HG03095 (cell line): ENCODE measurements at regions not wholly inside any gene's neighbourhood (a gene's known extent, or its start where the extent isn't known, plus 50 kb on each side); places are given as distances from the start of the nearest gene placed in this dataset.
"Not testable (repeated sequence)": the region's sequence is repeated elsewhere in the genome, so short reads cannot be mapped to it uniquely, and the experiment has no call there.

ENCODE experiments used
- ATAC-seq: cut with Tn5 transposase; IDR thresholded peaks from one replicate; pipeline ENCODE4 v1.9.1; 2021; ENCODE audit warnings: moderate library complexity; ENCODE audit not compliant: unreplicated experiment

GRCh38 chr11:57913715-57914704 is 109.7 kb upstream of the OR9Q1 start:
- ATAC-seq, result no peak

GRCh38 chr11:57917632-57918031 is 106.0 kb upstream of the OR9Q1 start:
- ATAC-seq, result no peak

DNA sequence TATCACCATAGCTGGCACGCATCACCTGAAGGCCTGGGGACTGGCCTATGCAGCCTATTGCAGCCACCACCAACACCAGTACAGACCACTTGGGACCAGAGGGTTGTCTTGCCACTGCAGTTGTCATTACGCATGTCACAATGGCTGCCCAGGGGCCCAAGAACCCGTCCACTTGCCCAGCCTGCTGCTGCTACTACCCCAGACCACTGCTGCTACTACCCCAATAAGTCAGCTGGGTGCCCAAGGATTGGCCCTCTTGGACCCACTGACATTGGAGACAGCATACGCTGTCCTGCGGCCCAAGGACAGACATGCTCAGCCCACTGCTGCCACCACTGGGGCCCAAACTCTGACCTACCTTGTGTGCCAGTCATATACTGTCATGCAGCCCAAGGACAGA is 102.7 kb upstream of the OR9Q1 start:
- ATAC-seq, result no peak

DNA sequence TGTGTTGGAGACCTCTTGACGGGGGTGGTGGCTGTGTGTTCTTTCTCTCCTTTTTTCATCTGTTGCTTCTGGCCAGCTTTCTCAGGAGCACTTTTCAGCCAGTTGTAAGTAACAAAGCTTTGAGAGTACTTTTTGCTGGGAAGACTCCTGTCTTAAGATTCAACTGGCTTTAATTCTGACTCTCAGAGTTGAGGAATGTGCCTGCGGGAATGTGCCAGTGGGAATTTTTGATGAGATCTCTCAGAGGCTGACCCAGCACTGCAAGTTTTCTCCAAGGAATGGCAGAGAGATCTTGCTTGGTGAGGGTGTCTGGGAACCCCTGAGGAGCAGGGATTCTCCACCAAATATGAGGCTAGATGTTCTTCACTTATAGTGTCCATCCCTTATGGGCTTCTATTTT is 91.6 kb upstream of the OR9Q1 start:
- ATAC-seq, result no peak

DNA sequence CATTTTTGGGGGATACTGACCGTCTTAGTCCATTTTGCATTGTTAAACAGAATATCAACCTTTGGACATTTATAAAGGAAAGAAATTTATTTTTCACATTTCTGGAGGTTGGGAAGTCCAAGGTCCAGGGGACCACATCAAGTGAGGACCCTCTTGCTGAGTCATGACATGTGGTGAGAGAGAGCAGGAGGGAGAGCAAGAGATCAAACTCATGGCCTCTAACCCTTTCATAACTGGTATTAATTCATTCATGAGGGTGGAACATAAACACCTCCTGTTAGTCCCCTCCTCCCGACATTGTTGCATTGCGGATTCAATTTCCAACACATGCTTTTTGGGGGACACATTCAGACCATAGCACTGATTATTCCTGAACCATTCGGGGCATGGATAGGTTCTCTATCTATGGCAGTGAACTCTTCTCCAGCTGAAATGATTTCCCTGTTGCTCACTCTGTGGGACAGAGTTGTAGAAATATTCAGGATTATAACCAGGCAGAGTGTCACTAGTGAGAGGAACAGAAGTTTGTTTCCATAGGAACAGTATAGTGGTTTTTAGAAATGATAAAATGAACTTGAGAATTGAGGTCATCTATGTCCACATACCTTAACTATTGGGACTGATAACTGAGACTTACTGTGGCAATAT is 88.2 kb upstream of the OR9Q1 start:
- no peak for ATAC-seq

DNA sequence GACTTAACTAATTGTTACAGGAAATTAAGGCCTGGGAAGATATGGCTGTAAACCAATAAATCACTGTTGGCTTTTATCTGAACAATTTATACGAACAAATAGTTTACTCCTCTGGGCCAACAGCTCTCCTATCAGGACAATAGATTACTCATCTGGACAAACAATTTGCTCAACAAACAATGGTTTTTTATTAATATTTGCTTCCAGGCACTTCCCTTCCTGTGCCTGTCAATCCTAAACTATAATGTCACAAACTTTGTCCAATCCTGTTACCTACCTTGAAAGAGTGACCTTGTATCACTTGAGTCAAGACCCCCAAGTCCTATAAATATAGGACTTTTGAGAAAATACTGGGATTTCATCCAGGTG is 87.6 kb upstream of the OR9Q1 start:
- ATAC-seq, result no peak

- no peak for ATAC-seq
Measured at GRCh38 chr11:57937431-57937830, 86.2 kb upstream of the OR9Q1 start.

GRCh38 chr11:57938351-57938750 is 85.3 kb upstream of the OR9Q1 start:
- ATAC-seq, result no peak

DNA sequence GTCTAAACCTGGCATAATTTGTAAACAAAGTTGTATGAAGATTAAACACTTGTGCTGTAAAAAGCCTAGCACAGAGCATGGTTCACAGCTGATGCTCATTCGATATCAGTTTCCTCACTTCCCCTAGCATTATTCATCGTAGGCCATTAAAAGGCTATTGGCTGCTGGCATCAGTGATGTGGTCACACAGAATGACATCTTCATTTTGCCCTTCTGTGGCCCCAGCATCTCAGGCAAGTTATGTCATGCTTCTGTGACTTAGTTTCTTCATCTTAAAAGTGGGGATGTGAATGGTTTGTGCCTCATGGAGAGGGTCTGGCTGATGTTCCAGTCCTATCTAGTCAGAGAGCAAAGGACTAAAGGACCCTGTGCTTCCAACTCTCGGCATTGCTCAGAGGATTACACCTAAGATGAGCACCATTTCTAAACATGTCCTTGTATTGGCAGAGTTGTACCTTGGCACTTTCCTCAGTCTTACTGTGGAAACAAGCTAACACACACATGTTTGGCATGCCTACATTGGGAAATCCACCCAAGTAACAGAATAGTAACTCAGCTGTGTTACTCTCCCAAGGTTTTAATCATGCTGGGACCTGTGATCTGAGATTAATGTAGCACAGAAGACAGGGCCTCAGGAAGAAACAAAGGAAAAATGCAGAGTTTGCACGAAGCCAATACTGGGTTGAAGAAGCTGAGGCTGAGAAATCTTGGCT is 83.5 kb upstream of the OR9Q1 start:
- no peak for ATAC-seq

DNA sequence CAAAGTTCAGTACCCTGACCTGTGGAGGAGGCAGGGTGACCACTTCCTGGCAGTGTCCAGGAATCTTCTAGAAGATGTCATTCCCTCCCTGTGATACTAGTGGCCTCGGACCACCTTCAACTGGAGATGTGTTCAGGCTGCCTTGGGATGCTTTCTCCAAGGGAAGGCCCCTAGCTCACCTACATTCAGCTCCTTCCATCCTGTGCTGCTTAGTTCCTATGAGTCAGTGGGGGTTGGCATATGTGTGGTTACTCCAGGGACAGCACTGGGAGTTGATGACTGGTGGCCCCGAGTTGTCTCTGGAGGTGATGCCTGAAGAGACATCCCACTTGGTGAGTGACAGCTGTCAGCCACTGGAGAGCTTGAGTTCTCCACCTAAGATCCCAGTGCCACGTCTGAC is 81.8 kb upstream of the OR9Q1 start:
- no peak for ATAC-seq

GRCh38 chr11:57942808-57943207 is 80.9 kb upstream of the OR9Q1 start:
- ATAC-seq, result no peak

GRCh38 chr11:57943766-57944165 is 79.9 kb upstream of the OR9Q1 start:
- not testable (repeated sequence) for ATAC-seq

DNA sequence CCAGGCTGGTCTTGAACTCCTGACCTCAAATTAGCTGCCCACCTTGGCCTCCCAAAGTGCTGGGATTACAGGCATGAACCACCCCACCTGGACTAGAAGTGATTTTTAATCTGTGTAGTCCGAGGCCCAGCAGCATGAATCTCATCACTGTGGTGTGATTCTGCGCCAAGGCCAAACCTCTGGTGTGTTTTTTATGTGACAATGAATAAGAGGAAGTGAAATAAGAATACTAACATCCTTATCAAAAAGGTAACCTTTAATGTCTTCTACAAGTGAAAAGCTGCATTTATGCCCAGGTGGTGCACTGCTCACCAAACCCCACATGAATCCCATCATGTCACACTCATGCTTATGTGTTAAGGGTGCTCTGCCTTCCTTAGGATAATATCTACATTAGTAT is 77.1 kb upstream of the OR9Q1 start:
- no peak for ATAC-seq

DNA sequence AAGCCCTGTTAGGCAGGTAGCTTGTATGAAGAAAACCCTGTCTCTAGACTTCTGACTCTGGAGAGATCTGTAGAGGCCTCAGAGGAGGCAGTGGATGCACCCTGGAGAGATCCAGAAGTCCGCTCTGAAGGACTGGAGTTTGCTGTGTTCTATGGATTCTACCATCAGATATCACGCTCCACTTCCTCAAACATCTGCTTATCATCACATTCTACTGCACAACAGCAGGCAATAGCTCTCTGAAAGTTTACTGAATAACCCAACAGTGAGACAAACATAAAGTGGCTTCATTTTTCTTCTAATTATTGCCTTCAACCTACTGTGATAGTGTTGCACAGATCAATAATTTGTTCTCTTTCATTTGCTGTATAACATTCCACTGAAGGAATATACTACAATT is 59.0 kb upstream of the OR9Q1 start:
- ATAC-seq, result no peak

DNA sequence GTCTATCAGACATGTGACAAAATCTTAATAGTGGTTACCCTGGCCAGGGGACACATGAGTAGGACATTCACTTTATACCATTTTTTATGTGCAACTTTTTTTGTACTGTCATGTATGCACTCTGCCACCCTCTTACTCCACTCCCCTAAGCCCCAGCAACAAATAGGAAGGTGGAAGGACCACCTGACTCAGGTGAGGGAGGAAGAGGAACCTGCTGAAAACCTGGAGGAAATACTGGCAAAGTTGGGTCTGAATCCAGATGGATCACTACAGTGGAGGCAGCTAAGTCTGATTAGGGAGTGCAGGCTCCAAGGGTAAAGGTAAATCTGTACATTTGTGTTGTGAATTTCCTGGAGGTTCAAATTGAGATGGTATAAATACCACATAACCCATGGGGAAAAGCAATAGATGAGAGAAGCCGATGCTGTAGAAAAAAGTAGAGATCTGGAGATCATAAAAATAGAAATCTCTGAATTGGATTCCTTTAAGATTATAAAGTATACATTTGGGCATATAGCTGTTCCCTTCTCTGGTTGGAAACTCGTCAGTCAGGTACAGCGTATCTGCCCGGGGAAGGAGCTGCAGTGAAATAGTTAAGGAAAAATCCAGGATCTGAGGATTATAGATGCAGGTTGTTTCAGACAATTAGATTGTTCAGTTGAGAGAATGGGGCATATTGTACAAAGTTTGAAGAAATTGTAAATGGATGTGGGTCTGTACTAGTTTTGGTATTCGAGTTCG is 52.2 kb upstream of the OR9Q1 start:
- no peak for ATAC-seq

DNA sequence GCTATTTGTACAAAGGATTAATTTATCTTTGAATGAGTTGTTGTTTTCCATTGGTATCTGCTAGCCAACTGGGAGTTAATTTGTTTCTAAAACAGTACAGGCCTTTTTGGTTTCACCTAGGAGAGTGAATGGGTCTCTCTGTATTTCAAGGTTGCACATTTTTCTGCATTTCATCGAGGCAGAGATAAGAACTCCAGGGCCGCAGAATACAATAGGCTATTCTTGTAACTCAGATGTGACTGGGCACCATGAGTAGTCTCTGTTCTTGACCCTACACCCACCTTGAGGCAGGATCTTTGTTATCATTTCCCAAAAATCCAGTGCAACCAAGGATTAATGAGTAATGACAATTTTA is 51.7 kb upstream of the OR9Q1 start:
- ATAC-seq, result no peak
